GM18873 (cell line): ENCODE measurements at regions not wholly inside any gene's neighbourhood (a gene's known extent, or its start where the extent isn't known, plus 50 kb on each side); places are given as distances from the start of the nearest gene placed in this dataset.
"Not testable (repeated sequence)": the region's sequence is repeated elsewhere in the genome, so short reads cannot be mapped to it uniquely, and the experiment has no call there.

Experiments used
- ATAC-seq: cut with Tn5 transposase; IDR thresholded peaks from one replicate; pipeline ENCODE4 v1.9.1; 2021; ENCODE audit warnings: mild to moderate bottlenecking, moderate library complexity, moderate number of reproducible peaks; ENCODE audit not compliant: unreplicated experiment, low FRiP score

GRCh38 chr1:206311611-206312273 lies 108.4 kb downstream of the SRGAP2 start:
- not testable (repeated sequence) for ATAC-seq

GRCh38 chr1:206312274-206312665 lies 108.9 kb downstream of the SRGAP2 start:
- ATAC-seq: not testable (repeated sequence)

- not testable (repeated sequence) for ATAC-seq
Observed at GRCh38 chr1:206314951-206315636, 111.8 kb downstream of the SRGAP2 start.

GRCh38 chr1:206316901-206317300 lies 113.6 kb downstream of the SRGAP2 start:
- ATAC-seq: not testable (repeated sequence)

GRCh38 chr1:206317878-206318514 lies 114.7 kb downstream of the SRGAP2 start:
- not testable (repeated sequence) for ATAC-seq

- not testable (repeated sequence) for ATAC-seq
Observed at GRCh38 chr1:206320227-206320626, 116.9 kb downstream of the SRGAP2 start.

GRCh38 chr1:206326159-206326939 lies 123.0 kb downstream of the SRGAP2 start:
- ATAC-seq: not testable (repeated sequence)

- not testable (repeated sequence) for ATAC-seq
Observed at GRCh38 chr1:206331597-206331996, 128.3 kb downstream of the SRGAP2 start.

GRCh38 chr1:206333316-206333715 lies 130.0 kb downstream of the SRGAP2 start:
- ATAC-seq: not testable (repeated sequence)

- not testable (repeated sequence) for ATAC-seq
Observed at GRCh38 chr1:206333897-206334296, 130.6 kb downstream of the SRGAP2 start.

GRCh38 chr1:206334481-206334880 lies 131.1 kb downstream of the SRGAP2 start:
- not testable (repeated sequence) for ATAC-seq

GRCh38 chr1:206335162-206335561 lies 131.8 kb downstream of the SRGAP2 start:
- not testable (repeated sequence) for ATAC-seq

- not testable (repeated sequence) for ATAC-seq
Observed at GRCh38 chr1:206335875-206336846, 132.8 kb downstream of the SRGAP2 start.

GRCh38 chr1:206337024-206337423 lies 133.3 kb upstream of the IKBKE start:
- not testable (repeated sequence) for ATAC-seq

- not testable (repeated sequence) for ATAC-seq
Observed at GRCh38 chr1:206350493-206351275, 119.6 kb upstream of the IKBKE start.

- not testable (repeated sequence) for ATAC-seq
Observed at GRCh38 chr1:206351276-206352052, 118.8 kb upstream of the IKBKE start.

GRCh38 chr1:206356310-206356709 lies 114.0 kb upstream of the IKBKE start:
- not testable (repeated sequence) for ATAC-seq

GRCh38 chr1:206357962-206358361 lies 112.3 kb upstream of the IKBKE start:
- ATAC-seq: not testable (repeated sequence)
